ENCODE measurements at regions not wholly inside any gene's neighbourhood (a gene's known extent, or its start where the extent isn't known, plus 50 kb on each side); places are given as distances from the start of the nearest gene placed in this dataset.

DNA sequence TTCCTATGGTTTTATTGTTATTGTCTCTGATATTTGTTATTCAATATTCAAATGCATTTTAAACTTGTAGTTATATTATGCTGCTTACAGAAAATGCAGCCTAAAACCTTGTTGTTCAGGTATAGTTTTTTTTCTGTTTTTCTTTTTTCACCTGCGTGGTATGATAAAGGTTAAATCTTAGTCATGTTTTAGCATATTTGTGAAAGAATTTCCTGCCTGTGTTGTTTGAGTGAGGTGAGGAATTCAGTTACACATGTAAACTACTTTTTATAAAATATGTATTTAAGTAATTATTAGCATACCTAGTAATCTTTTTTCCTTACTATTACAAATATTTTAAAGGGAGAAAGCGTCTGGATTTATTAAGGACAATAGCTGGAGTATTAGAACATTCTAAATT is 90.0 kb upstream of the NAALADL2 start:
- H3K27ac ChIP-seq: no peak overlapping the region
- TF ChIP-seq CTCF (conservative IDR thresholded peaks at IDR 0.05) (no peak), ZFX (IDR thresholded peaks at IDR 0.05) (no peak)

DNA sequence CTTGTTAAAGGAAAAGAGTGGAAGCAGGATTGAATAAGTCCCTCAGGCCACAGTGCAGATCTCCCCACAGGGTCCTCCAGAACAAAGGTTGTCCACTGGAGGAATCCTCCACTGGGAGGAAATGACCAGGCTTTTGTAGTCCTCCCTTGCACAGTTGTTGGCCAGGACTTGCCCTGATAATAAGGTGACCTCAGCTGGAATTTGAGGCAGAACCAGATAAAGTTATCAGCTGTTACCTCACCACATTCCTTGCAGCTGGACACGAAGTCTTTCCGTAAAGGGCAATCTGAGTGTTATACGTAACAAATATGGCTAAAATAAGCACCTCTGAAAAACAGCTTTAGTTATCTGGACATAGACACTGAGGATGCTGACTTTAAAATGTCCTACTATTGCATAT is 83.5 kb upstream of the NAALADL2 start:
- no peak for TF ChIP-seq ZFX (IDR thresholded peaks at IDR 0.05)
- TF ChIP-seq CTCF (conservative IDR thresholded peaks at IDR 0.05): no peak
- no peak overlapping the region for H3K27ac ChIP-seq

GRCh38 chr3:174776123-174776522 is 83.0 kb upstream of the NAALADL2 start:
- TF ChIP-seq ZFX (IDR thresholded peaks at IDR 0.05) (no peak), CTCF (conservative IDR thresholded peaks at IDR 0.05) (no peak)

GRCh38 chr3:174776636-174777035 is 82.5 kb upstream of the NAALADL2 start:
- H3K27ac ChIP-seq: no peak overlapping the region
- no peak for TF ChIP-seq CTCF (conservative IDR thresholded peaks at IDR 0.05)
- no peak for TF ChIP-seq ZFX (IDR thresholded peaks at IDR 0.05)

More at GRCh38 chr3:174776123-174776522, 83.0 kb upstream of the NAALADL2 start:
- no peak overlapping the region for H3K27ac ChIP-seq

GRCh38 chr3:174777813-174778212 is 81.3 kb upstream of the NAALADL2 start:
- TF ChIP-seq ZFX (IDR thresholded peaks at IDR 0.05) (no peak), CTCF (conservative IDR thresholded peaks at IDR 0.05) (no peak)
- no peak overlapping the region for H3K27ac ChIP-seq

DNA sequence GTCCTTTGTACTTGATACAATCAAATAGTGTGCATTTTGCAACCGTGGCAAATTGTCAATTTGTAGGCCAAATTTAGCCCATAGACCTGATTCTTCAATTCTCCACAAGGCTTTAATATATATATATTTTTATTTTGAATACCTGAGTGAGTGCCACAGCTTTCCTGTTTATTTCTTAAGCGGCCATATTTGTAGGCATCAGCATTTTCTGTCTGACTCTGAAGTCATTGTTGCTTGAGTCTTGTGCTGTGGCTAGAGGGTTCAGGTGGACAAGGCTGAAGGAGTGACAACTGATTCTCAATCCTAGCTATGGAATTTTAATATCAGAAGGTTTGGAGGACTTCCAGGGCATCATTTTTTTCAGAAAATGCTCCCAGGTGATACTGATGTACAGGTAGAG is 75.6 kb upstream of the NAALADL2 start:
- no peak for TF ChIP-seq ZFX (IDR thresholded peaks at IDR 0.05)
- TF ChIP-seq CTCF (conservative IDR thresholded peaks at IDR 0.05): no peak
- H3K27ac ChIP-seq: no peak overlapping the region

DNA sequence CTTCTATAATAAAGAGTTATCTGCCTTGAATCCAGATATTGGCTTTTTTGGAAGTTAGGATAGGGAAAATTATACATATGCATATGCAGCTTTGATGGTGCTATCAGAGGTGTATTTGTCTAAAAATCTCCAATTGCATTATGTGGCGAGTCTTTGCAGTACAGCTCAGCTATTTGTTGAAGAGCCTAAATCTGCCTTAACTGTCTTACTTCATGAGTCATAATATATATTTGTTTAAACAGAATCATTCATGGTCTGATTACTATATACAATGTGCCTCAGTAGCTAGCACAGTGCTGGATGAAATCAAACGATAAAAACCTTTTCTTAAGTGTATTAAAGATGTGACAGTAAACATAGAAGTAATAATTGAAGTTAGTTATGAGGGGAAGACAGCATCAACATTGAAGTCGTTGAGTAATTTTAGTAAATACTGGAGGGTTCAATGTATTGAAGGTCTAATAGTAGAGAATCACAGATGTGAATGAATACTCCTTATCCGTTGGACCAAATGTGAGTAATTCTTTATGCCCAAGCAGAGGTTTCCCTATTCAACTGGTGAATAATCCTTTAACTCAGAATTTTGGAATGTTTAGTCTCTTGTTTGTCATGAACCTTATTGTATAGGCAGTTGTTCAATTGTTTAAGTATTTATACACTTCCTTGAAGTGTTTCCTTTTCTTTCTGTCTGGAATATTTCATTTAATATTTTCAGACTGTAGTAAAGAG is 74.8 kb upstream of the NAALADL2 start:
- no peak for TF ChIP-seq ZFX (IDR thresholded peaks at IDR 0.05)
- no peak for TF ChIP-seq CTCF (conservative IDR thresholded peaks at IDR 0.05)
- no peak overlapping the region for H3K27ac ChIP-seq
